ENCODE measurements at regions not wholly inside any gene's neighbourhood (a gene's known extent, or its start where the extent isn't known, plus 50 kb on each side); places are given as distances from the start of the nearest gene placed in this dataset.

DNA sequence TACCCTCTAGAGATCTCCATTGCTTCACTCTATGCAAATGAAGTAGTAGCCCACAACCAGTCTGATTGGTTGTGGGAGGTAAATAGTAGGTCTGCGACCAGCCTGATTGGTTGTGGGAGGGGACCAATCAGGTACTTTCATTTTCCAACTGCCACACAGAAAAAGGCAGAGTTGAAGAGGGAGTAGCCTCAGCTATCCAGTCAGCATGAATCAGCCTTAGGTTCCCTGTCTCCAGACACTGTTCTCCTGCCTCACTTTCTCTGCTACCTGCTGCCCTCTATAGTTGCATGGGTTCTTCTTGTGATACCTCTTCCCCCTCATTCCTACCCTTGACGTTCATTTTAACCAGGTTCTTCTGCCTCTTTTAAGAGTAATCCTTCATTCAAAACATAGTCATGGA lies 114.5 kb upstream of the LYZL1 start:
- TF ChIP-seq, protein P1, sequence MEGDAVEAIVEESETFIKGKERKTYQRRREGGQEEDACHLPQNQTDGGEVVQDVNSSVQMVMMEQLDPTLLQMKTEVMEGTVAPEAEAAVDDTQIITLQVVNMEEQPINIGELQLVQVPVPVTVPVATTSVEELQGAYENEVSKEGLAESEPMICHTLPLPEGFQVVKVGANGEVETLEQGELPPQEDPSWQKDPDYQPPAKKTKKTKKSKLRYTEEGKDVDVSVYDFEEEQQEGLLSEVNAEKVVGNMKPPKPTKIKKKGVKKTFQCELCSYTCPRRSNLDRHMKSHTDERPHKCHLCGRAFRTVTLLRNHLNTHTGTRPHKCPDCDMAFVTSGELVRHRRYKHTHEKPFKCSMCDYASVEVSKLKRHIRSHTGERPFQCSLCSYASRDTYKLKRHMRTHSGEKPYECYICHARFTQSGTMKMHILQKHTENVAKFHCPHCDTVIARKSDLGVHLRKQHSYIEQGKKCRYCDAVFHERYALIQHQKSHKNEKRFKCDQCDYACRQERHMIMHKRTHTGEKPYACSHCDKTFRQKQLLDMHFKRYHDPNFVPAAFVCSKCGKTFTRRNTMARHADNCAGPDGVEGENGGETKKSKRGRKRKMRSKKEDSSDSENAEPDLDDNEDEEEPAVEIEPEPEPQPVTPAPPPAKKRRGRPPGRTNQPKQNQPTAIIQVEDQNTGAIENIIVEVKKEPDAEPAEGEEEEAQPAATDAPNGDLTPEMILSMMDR (IDR thresholded peaks at IDR 0.05; ENCODE audit: low read length), result no peak
- no peak for TF ChIP-seq EZH2 (IDR thresholded peaks at IDR 0.05; ENCODE audit: borderline replicate concordance, low read length)

Measured in OCI-LY1 (cell line).